ENCODE measurements at regions not wholly inside any gene's neighbourhood (a gene's known extent, or its start where the extent isn't known, plus 50 kb on each side); places are given as distances from the start of the nearest gene placed in this dataset.
"Not testable (repeated sequence)": the region's sequence is repeated elsewhere in the genome, so short reads cannot be mapped to it uniquely, and the experiment has no call there.

- DNase-seq (ENCODE audit: low read depth): no peak
- no peak for TF ChIP-seq CTCF (conservative IDR thresholded peaks at IDR 0.05; ENCODE audit: low read length)
- H3K4me3 ChIP-seq (ENCODE audit: low read length): no peak overlapping the region
Measured at GRCh38 chr14:106528717-106529116, 1002.3 kb downstream of the TMEM121 start.

GRCh38 chr14:106530031-106530422 lies 1003.6 kb downstream of the TMEM121 start:
- no peak overlapping the region for H3K4me3 ChIP-seq (ENCODE audit: low read length)
- TF ChIP-seq CTCF (conservative IDR thresholded peaks at IDR 0.05; ENCODE audit: low read length): no peak
- DNase-seq (ENCODE audit: low read depth): no peak

GRCh38 chr14:106530423-106531107 lies 1004.2 kb downstream of the TMEM121 start:
- DNase-seq (ENCODE audit: low read depth): no peak
- no peak for TF ChIP-seq CTCF (conservative IDR thresholded peaks at IDR 0.05; ENCODE audit: low read length)
- H3K4me3 ChIP-seq (ENCODE audit: low read length): no peak overlapping the region

GRCh38 chr14:106537597-106537996 lies 1011.2 kb downstream of the TMEM121 start:
- not testable (repeated sequence) for DNase-seq (ENCODE audit: low read depth); H3K4me3 ChIP-seq (ENCODE audit: low read length)

- no peak for DNase-seq (ENCODE audit: low read depth)
- TF ChIP-seq CTCF (conservative IDR thresholded peaks at IDR 0.05; ENCODE audit: low read length): no peak
- no peak overlapping the region for H3K4me3 ChIP-seq (ENCODE audit: low read length)
Measured at GRCh38 chr14:106538201-106538600, 1011.8 kb downstream of the TMEM121 start.

- no peak for DNase-seq (ENCODE audit: low read depth)
- no peak overlapping the region for H3K4me3 ChIP-seq (ENCODE audit: low read length)
- TF ChIP-seq CTCF (conservative IDR thresholded peaks at IDR 0.05; ENCODE audit: low read length): no peak
Measured at GRCh38 chr14:106547735-106548434, 1021.5 kb downstream of the TMEM121 start.

GRCh38 chr14:106549064-106549463 lies 1022.7 kb downstream of the TMEM121 start:
- DNase-seq (ENCODE audit: low read depth): no peak
- H3K4me3 ChIP-seq (ENCODE audit: low read length): no peak overlapping the region
- TF ChIP-seq CTCF (conservative IDR thresholded peaks at IDR 0.05; ENCODE audit: low read length): no peak
